Astrocyte (in vitro differentiated cells and primary cell): ENCODE measurements at regions not wholly inside any gene's neighbourhood (a gene's known extent, or its start where the extent isn't known, plus 50 kb on each side); places are given as distances from the start of the nearest gene placed in this dataset.
A peak's percentile ranks its signal among the peaks of the same experiment; 100 is the strongest.

ENCODE experiments used
- DNase-seq: peaks from one replicate; pipeline ENCODE4 v3.0.0-alpha.2; 2010; ENCODE audit warnings: low read depth
- FAIRE-seq: peaks from 2 replicates; lab custom pipeline; 2011; peaks lifted over from hg19 to GRCh38; lab: Jason Lieb, UNC
- H2AFZ ChIP-seq: 2 replicates; pipeline ENCODE4 v1.6.0; 2012; ENCODE audit warnings: low read depth, low read length, inconsistent platforms
- H3K27ac ChIP-seq: 2 replicates; pipeline ENCODE4 v1.5.1; 2011; ENCODE audit warnings: low read depth, low read length, inconsistent platforms
- H3K27me3 ChIP-seq: 2 replicates; pipeline ENCODE4 v1.6.0; 2011; ENCODE audit warnings: low read length, inconsistent platforms; ENCODE audit not compliant: insufficient read depth
- H3K36me3 ChIP-seq: 2 replicates; pipeline ENCODE4 v1.5.1; 2011; ENCODE audit warnings: low read length, inconsistent platforms; ENCODE audit not compliant: insufficient read depth
- H3K4me1 ChIP-seq: 2 replicates; pipeline ENCODE4 v1.5.1; 2011; ENCODE audit warnings: low read length, inconsistent platforms; ENCODE audit not compliant: insufficient read depth
- H3K4me2 ChIP-seq: 2 replicates; pipeline ENCODE4 v1.6.0; 2012; ENCODE audit warnings: low read length, inconsistent platforms
- H3K4me3 ChIP-seq: 2 replicates; pipeline ENCODE4 v1.5.1; 2011; ENCODE audit warnings: low read depth, mild to moderate bottlenecking, low read length, inconsistent platforms; ENCODE audit not compliant: insufficient read depth
- H3K79me2 ChIP-seq: 2 replicates; pipeline ENCODE4 v1.6.0; 2012; ENCODE audit warnings: mild to moderate bottlenecking, low read length, inconsistent platforms; ENCODE audit not compliant: insufficient read depth
- H3K9ac ChIP-seq: 2 replicates; pipeline ENCODE4 v1.6.0; 2012; ENCODE audit warnings: mild to moderate bottlenecking, low read length, inconsistent platforms
- H3K9me3 ChIP-seq: 2 replicates; pipeline ENCODE4 v1.5.1; 2012; ENCODE audit warnings: low read depth, mild to moderate bottlenecking, low read length, inconsistent platforms; ENCODE audit not compliant: insufficient read depth
- H4K20me1 ChIP-seq: 2 replicates; pipeline ENCODE4 v1.6.0; 2012; ENCODE audit warnings: low read length, inconsistent platforms; ENCODE audit not compliant: insufficient read depth
- H3K27ac Mint-ChIP-seq: one replicate; pipeline ENCODE4 v1.8.0; 2021; ENCODE audit warnings: mild to moderate bottlenecking, mixed read lengths; ENCODE audit not compliant: unreplicated experiment
- H3K27me3 Mint-ChIP-seq: one replicate; pipeline ENCODE4 v1.8.0; 2021; ENCODE audit warnings: low read depth, mixed read lengths; ENCODE audit not compliant: unreplicated experiment
- H3K36me3 Mint-ChIP-seq: one replicate; pipeline ENCODE4 v1.8.0; 2021; ENCODE audit warnings: low read depth, mixed read lengths; ENCODE audit not compliant: unreplicated experiment
- H3K4me1 Mint-ChIP-seq: one replicate; pipeline ENCODE4 v1.8.0; 2021; ENCODE audit warnings: low read depth, mixed read lengths; ENCODE audit not compliant: unreplicated experiment
- H3K4me3 Mint-ChIP-seq: one replicate; pipeline ENCODE4 v1.8.0; 2021; ENCODE audit warnings: mild to moderate bottlenecking, moderate library complexity, mixed read lengths; ENCODE audit not compliant: unreplicated experiment
- H3K9me3 Mint-ChIP-seq: one replicate; pipeline ENCODE4 v1.8.0; 2021; ENCODE audit warnings: mild to moderate bottlenecking, mixed read lengths; ENCODE audit not compliant: unreplicated experiment
- EZH2 ChIP-seq: IDR thresholded peaks from 2 replicates; pipeline ENCODE4 v1.6.1; 2012; ENCODE audit warnings: mild to moderate bottlenecking, low read length, inconsistent platforms; ENCODE audit not compliant: insufficient read depth
- TF ChIP-seq, protein P1 (sequence below): IDR thresholded peaks from 2 replicates; pipeline ENCODE4 v1.5.1; 2011; ENCODE audit warnings: low read depth, mild to moderate bottlenecking, inconsistent platforms, low read length, moderate library complexity; ENCODE audit not compliant: insufficient read depth

DNA sequence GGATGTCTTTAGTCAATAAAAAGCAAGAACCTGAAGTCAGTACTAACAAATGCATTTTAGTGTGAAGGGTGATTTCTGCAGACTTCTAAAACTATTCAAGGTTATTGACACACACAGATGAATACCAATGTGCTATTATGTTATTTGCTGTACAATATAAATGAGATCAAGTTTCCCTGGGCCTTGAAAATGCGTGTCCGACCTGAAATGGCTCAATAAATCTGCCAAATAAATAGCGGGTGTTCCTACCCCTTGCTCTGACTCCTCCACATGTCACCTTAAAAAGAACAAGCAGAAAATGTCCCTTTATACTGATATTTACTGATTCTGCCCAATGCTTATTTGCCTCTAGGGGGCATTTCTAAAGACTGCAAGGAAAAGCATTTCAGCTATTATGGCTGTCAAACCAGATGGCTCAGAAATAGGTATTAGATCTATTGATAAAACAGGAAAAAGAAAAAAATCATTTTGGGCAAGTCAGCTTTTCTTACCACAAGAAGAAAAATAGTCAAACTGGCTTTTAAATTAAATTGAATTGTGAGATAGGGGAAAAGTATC, 367.3 kb upstream of the KITLG start:
- no peak overlapping the region for H3K27ac ChIP-seq
- TF ChIP-seq, protein P1, sequence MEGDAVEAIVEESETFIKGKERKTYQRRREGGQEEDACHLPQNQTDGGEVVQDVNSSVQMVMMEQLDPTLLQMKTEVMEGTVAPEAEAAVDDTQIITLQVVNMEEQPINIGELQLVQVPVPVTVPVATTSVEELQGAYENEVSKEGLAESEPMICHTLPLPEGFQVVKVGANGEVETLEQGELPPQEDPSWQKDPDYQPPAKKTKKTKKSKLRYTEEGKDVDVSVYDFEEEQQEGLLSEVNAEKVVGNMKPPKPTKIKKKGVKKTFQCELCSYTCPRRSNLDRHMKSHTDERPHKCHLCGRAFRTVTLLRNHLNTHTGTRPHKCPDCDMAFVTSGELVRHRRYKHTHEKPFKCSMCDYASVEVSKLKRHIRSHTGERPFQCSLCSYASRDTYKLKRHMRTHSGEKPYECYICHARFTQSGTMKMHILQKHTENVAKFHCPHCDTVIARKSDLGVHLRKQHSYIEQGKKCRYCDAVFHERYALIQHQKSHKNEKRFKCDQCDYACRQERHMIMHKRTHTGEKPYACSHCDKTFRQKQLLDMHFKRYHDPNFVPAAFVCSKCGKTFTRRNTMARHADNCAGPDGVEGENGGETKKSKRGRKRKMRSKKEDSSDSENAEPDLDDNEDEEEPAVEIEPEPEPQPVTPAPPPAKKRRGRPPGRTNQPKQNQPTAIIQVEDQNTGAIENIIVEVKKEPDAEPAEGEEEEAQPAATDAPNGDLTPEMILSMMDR, result no peak
- no peak for TF ChIP-seq EZH2
- no peaks in the 10 kb centered on the region for H3K79me2 ChIP-seq
- Mint-ChIP-seq H3K4me1 (peaks cover 19% of the 10 kb centered on the region), H3K9me3 (peaks cover 2% of the 10 kb centered on the region), H3K36me3 (no peaks in the 10 kb centered on the region), H3K27ac (no peak overlapping the region), H3K27me3 (no peaks in the 10 kb centered on the region), H3K4me3 (no peak overlapping the region)
- H3K4me3 ChIP-seq, result no peak overlapping the region
- no peak for FAIRE-seq
- H3K36me3 ChIP-seq, result no peaks in the 10 kb centered on the region
- H3K4me1 ChIP-seq, result peaks cover 9% of the 10 kb centered on the region
- H3K9ac ChIP-seq, result no peak overlapping the region
- H3K9me3 ChIP-seq, result no peaks in the 10 kb centered on the region
- no peaks in the 10 kb centered on the region for H3K27me3 ChIP-seq
- no peak overlapping the region for H2AFZ ChIP-seq
- no peak overlapping the region for H3K4me2 ChIP-seq
- no peaks in the 10 kb centered on the region for H4K20me1 ChIP-seq
- DNase-seq, result no peak

DNA sequence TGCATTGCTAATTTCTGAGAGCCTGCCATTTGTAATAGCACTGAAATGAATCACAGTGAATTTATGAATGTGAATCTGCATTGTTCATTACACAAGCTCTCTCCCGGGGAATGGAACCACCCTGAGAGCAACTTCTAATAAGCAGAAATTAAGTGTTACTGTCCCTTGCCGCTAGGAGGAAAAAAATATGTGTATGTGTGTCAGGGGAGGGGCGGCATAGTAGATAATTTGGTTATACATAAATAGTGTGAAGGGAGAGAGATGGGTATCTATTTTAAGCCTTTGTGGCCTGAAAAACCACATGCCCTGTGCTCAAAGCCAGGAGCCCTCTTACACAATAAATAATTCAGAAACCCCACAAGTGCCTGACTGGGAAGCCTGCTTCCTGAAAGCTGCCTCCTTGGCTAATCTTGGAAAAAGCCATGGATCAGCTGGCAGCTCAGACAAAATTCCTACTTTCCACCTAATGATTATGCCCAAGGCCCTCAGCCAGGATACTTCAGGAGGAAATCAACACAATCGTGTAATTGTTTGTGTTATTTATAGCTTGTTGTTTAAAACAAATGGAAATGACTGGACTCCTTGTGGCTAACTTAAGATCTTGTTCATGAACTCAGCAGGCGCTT, 366.2 kb upstream of the KITLG start:
- H3K4me2 ChIP-seq, result peak overlapping the region; percentile 41

More for the DNA sequence above, 366.2 kb upstream of the KITLG start:
- H3K27ac ChIP-seq, result no peak overlapping the region
- H3K9ac ChIP-seq, result no peak overlapping the region
- no peaks in the 10 kb centered on the region for H3K9me3 ChIP-seq
- FAIRE-seq, result peak; percentile 52
- peak; percentile 88 for DNase-seq
- H3K36me3 Mint-ChIP-seq, result no peaks in the 10 kb centered on the region
- peak overlapping the region; percentile 26 for H2AFZ ChIP-seq
- peak overlapping the region; percentile 6 for H3K27ac Mint-ChIP-seq
- H3K36me3 ChIP-seq, result no peaks in the 10 kb centered on the region
- no peaks in the 10 kb centered on the region for H3K27me3 ChIP-seq
- no peaks in the 10 kb centered on the region for H3K79me2 ChIP-seq
- no peak overlapping the region for H3K4me3 Mint-ChIP-seq
- H3K4me1 ChIP-seq, result peaks cover 5% of the 10 kb centered on the region
- H3K4me3 ChIP-seq, result no peak overlapping the region
- no peaks in the 10 kb centered on the region for H4K20me1 ChIP-seq
- no peaks in the 10 kb centered on the region for H3K27me3 Mint-ChIP-seq
- H3K9me3 Mint-ChIP-seq, result peaks cover 2% of the 10 kb centered on the region
- H3K4me1 Mint-ChIP-seq, result peaks cover 14% of the 10 kb centered on the region
- TF ChIP-seq, protein P1, result peak; percentile 21
- TF ChIP-seq EZH2, result no peak
